Activated CD8-positive, alpha-beta T cell treated with anti-CD3 and anti-CD28 coated beads for 36 hours (primary cell): ENCODE measurements at regions not wholly inside any gene's neighbourhood (a gene's known extent, or its start where the extent isn't known, plus 50 kb on each side); places are given as distances from the start of the nearest gene placed in this dataset.

ENCODE experiments used
- ATAC-seq: fragments of 200-7000 bp; cut with Tn5 transposase; one replicate; pipeline ENCODE4 v1.10.0; 2021; ENCODE audit warnings: mild to moderate bottlenecking, moderate library complexity
- CTCF ChIA-PET: fragments of 350-600 bp; sonication (Branson Sonifier 250); formaldehyde crosslinking; loops from one replicate; lab custom pipeline; 2021; ENCODE audit warnings: antibody characterized with exemption; lab: Charles Lee
- POLR2A ChIA-PET: fragments of 350-600 bp; sonication (Branson Sonifier 250); formaldehyde crosslinking; loops from one replicate; lab custom pipeline; 2021; ENCODE audit warnings: antibody characterized with exemption; lab: Charles Lee
- DNase-seq: peaks from one replicate; pipeline ENCODE4 v3.0.0-alpha.2; 2020
- H3K27ac Mint-ChIP-seq: one replicate; pipeline ENCODE4 v1.8.0; 2021; ENCODE audit warnings: mild to moderate bottlenecking, mixed read lengths
- H3K27me3 Mint-ChIP-seq: one replicate; pipeline ENCODE4 v1.8.0; 2021; ENCODE audit warnings: mixed read lengths
- H3K36me3 Mint-ChIP-seq: one replicate; pipeline ENCODE4 v1.8.0; 2021; ENCODE audit warnings: low read depth, mixed read lengths
- H3K4me1 Mint-ChIP-seq: one replicate; pipeline ENCODE4 v1.8.0; 2021; ENCODE audit warnings: low read depth, mixed read lengths
- H3K4me3 Mint-ChIP-seq: one replicate; pipeline ENCODE4 v1.8.0; 2021; ENCODE audit warnings: mild to moderate bottlenecking, moderate library complexity, mixed read lengths
- H3K9me3 Mint-ChIP-seq: one replicate; pipeline ENCODE4 v1.8.0; 2021; ENCODE audit warnings: mixed read lengths
- intact Hi-C: fragments of 100-400 bp; cut with micrococcal nuclease; formaldehyde crosslinking; loops from one replicate; pipeline ENCODE4 v1.10.0; 2022
- TF ChIP-seq, protein P1 (sequence below): fragments of 200-600 bp; IDR thresholded peaks from one replicate; pipeline ENCODE4 v1.8.0; 2022; ENCODE audit warnings: antibody characterized with exemption, mild to moderate bottlenecking

DNA sequence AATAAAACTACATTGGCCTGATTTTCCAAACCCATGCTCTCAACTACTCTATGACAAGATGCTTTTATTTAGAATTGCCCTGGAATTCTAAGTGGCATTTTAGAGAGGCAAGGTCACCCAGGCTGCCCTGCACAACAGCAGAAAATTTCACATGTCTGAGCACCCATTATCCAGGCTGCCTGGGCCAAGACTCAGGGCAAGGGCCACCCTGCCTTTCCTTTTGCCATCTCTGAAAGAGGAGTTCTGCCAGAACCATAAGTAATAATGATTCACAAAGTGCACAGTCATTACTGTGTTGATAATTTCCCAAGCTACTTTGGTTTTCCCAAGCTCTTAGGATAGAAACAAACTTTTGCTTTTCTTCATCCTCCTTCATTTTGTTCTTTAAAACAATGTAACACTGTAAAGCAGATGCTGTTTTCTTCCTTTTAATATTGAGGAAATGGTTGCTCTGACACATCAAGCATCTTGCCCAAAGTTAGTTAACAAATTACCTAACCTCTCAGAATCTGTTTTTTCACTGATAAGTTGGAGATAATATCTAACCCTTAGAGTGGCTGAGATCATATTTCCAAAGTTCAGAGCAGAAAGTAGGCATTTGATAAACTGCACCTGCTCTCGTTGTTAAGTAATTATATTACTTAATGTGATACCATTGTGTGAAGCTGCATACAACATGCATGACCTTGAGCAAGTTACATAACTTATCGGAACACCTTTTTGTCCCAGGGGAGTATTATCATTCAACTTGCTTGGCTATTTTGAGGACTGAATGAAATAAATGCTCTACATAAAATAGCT lies 325.6 kb downstream of the PRELID2 start:
- DNase-seq (no peak), ATAC-seq (no peak)
- no peaks in the 10 kb centered on the region for H3K27me3 Mint-ChIP-seq
- H3K27ac Mint-ChIP-seq, result no peak overlapping the region
- H3K4me3 Mint-ChIP-seq, result no peak overlapping the region
- TF ChIP-seq, protein P1, sequence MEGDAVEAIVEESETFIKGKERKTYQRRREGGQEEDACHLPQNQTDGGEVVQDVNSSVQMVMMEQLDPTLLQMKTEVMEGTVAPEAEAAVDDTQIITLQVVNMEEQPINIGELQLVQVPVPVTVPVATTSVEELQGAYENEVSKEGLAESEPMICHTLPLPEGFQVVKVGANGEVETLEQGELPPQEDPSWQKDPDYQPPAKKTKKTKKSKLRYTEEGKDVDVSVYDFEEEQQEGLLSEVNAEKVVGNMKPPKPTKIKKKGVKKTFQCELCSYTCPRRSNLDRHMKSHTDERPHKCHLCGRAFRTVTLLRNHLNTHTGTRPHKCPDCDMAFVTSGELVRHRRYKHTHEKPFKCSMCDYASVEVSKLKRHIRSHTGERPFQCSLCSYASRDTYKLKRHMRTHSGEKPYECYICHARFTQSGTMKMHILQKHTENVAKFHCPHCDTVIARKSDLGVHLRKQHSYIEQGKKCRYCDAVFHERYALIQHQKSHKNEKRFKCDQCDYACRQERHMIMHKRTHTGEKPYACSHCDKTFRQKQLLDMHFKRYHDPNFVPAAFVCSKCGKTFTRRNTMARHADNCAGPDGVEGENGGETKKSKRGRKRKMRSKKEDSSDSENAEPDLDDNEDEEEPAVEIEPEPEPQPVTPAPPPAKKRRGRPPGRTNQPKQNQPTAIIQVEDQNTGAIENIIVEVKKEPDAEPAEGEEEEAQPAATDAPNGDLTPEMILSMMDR, result no peak
- intact Hi-C loops, result no loop called here
- ChIA-PET CTCF (no interaction called here), POLR2A (no interaction called here)
- no peaks in the 10 kb centered on the region for H3K36me3 Mint-ChIP-seq
- peaks cover 6% of the 10 kb centered on the region for H3K9me3 Mint-ChIP-seq
- no peaks in the 10 kb centered on the region for H3K4me1 Mint-ChIP-seq

DNA sequence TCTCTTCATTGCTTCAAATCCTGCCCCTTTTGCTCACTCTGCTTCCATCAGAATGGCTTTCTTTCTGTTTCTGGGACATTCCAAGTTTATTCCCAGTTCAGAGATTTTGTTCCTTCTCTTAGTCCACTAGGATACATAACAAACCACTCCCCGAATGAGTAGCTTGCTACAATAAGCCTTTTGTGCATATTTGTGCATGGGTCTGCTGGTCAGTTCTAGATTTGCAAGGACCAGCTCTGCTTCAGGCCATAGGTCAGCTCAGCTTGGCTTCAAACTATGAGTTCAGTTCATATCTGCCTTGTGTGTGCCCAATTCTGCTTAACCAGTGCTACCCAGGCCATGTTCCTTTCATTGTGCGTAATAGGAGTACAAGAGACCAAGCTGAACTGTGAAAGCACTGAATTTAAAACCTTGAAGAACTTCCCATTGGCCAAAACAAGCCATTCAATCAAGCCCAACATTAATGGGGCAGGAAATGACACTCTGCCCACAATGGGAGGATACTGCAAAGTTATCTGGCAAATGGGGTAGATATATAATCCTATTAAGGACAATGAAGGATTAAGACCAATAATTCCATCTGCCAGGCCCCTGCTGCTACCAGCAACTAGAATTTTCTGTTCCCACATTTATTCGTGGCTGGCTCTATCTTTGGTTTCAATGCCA lies 328.8 kb downstream of the PRELID2 start:
- Mint-ChIP-seq H3K4me3 (no peak overlapping the region), H3K4me1 (no peaks in the 10 kb centered on the region), H3K27me3 (no peaks in the 10 kb centered on the region), H3K27ac (no peak overlapping the region), H3K9me3 (no peaks in the 10 kb centered on the region), H3K36me3 (no peaks in the 10 kb centered on the region)
- TF ChIP-seq, protein P1, result no peak
- intact Hi-C loops, result no loop called here
- no peak for ATAC-seq
- CTCF ChIA-PET, result no interaction called here
- POLR2A ChIA-PET, result no interaction called here
- DNase-seq, result no peak

DNA sequence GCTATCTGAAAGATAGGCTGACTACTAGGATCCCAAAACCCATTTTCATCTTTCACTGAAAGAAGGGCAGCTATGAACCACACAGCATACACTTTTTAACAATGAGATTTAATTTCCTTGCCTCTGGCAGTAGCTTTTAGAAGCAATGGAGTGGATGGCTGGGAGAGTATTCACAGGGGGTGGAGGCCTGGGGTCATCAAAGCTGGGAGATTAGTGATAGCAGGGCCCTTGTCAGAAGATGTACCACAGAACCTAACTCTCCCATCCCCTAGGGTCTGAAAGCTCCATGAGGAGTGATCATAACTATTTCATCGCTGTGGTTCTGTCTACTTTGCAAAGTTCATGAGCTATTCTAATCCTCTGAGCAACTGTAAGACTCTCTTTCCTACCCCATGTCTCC lies 332.2 kb downstream of the PRELID2 start:
- intact Hi-C loops, result no loop called here
- H3K9me3 Mint-ChIP-seq, result no peaks in the 10 kb centered on the region
- CTCF ChIA-PET, result no interaction called here

DNA sequence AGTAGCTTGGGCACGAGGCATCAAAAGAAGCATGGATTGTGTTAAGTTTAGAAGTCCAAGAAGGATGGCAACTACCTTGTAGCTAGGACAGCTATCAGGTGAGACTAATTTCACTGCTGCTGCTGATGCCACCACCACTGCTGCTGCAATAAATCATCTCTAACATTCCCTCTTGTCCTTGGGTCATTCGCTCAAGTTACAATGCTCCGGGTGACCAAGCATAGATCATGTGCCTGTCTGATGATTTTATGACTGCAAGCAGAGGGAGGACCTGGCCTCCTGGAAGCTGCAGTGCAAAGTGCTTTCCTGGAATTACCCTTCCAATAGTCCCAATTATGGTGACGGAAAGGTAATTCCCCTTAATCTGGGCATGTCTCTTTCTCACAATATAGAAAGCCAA lies 334.4 kb downstream of the PRELID2 start:
- no peaks in the 10 kb centered on the region for H3K4me1 Mint-ChIP-seq
- CTCF ChIA-PET, result no interaction called here
- TF ChIP-seq, protein P1, result no peak
- no peak overlapping the region for H3K27ac Mint-ChIP-seq
- ATAC-seq, result no peak
- H3K36me3 Mint-ChIP-seq, result no peaks in the 10 kb centered on the region
- H3K4me3 Mint-ChIP-seq, result no peak overlapping the region
- no peaks in the 10 kb centered on the region for H3K9me3 Mint-ChIP-seq
- no peak for DNase-seq
- POLR2A ChIA-PET, result no interaction called here
- H3K27me3 Mint-ChIP-seq, result no peaks in the 10 kb centered on the region
- intact Hi-C loops, result no loop called here

More for the DNA sequence above, 332.2 kb downstream of the PRELID2 start:
- no peak for ATAC-seq
- H3K27ac Mint-ChIP-seq, result no peak overlapping the region
- H3K27me3 Mint-ChIP-seq, result no peaks in the 10 kb centered on the region
- no peaks in the 10 kb centered on the region for H3K36me3 Mint-ChIP-seq
- TF ChIP-seq, protein P1, result no peak
- H3K4me3 Mint-ChIP-seq, result no peak overlapping the region
- DNase-seq, result no peak
- H3K4me1 Mint-ChIP-seq, result no peaks in the 10 kb centered on the region
- POLR2A ChIA-PET, result no interaction called here

DNA sequence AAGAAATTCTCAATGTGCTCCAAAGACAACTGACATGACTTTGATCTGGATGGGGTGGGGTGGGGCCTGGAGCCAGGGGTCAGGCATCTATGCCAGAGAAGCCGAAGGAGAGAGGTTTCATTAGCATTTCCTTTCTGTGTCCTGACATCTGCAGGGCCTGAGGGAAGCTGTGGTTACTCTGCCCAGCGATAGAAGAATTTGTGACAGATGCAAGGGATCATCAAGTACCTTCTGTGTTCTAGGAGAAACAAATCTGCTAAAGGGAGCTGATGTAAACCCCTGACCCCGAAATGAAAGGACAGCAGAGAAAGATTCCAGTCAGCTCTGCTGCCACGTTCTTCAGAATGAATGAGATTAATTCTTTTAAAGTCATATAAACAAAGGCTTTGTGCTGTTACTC lies 335.7 kb downstream of the PRELID2 start:
- Mint-ChIP-seq H3K36me3 (no peaks in the 10 kb centered on the region), H3K27ac (no peak overlapping the region), H3K9me3 (peaks cover 1% of the 10 kb centered on the region), H3K4me1 (no peaks in the 10 kb centered on the region), H3K27me3 (no peaks in the 10 kb centered on the region), H3K4me3 (no peak overlapping the region)
- ATAC-seq (no peak), DNase-seq (no peak)
- intact Hi-C loops, result no loop called here
- CTCF ChIA-PET, result interaction anchor here (0.6 kb wide), 1 partner anchor 21 kb away, joined by 3 read pairs; no protein-coding TSS in a partner anchor
- TF ChIP-seq, protein P1, result no peak
- POLR2A ChIA-PET, result no interaction called here
